Glomerular visceral epithelial cell (primary cell): ENCODE measurements at regions not wholly inside any gene's neighbourhood (a gene's known extent, or its start where the extent isn't known, plus 50 kb on each side); places are given as distances from the start of the nearest gene placed in this dataset.

ENCODE experiments used
- DNase-seq: peaks from one replicate; pipeline ENCODE4 v3.0.0-alpha.2; 2016; ENCODE audit errors: extremely low spot score

- no peak for DNase-seq
These were observed 132.5 kb upstream of the RFLNA start for GRCh38 chr12:124162151-124163110.

DNA sequence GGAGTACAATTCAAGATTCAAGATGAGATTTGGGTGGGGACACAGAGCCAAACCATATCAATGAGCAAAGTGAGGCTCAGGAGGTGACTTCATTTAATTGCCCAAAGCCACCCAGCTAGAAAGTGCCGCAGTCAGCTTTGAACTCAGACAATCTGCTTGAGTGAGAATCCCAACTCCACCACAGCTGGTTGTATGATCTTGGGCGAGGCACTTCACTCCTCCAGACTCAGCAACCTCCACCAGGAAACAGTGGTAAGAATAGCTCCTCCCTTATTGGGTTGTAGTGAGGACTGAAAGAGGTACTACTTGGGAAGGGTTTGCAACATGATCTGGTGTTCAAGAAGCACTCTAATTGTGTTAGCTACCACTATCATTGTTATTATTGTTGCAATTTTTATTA is 129.2 kb upstream of the RFLNA start:
- no peak for DNase-seq

- DNase-seq, result no peak
These were observed 127.8 kb upstream of the RFLNA start for GRCh38 chr12:124167141-124167540.

DNA sequence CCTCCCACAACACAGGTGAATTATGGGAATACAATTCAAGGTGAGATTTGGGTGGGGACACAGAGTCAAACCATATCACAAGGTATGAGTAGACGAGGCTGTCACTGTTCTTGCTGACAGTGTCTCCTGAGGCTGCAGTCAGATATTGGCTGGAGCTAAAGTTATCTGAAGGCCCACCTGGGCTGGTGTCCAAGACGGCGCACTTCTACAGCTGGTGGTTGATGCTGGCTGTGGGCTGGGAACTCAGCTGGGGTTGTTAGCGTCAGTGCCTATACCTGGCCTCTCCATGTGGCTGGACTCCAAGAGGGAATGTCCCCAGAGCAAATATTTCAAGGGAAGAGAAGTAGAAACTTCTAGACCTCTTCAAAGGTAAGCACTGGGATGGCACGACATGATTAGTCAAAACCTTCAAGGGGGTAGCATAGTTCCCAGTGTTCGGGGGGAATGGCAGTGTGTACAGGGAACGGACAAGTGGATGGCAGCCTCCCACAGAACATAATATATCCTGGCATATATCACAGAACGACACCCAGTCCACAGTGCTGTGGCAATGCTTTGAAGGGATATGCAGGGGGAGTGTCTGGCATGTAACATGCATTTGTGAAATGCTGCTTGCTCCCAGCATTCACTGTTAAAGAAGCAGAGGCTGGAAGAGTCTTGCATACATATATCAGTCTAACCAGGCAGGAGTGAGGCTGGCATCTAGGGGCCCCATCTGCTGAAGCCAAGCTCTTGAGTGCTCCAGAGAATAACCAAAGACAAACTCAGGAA is 126.7 kb upstream of the RFLNA start:
- no peak for DNase-seq

DNA sequence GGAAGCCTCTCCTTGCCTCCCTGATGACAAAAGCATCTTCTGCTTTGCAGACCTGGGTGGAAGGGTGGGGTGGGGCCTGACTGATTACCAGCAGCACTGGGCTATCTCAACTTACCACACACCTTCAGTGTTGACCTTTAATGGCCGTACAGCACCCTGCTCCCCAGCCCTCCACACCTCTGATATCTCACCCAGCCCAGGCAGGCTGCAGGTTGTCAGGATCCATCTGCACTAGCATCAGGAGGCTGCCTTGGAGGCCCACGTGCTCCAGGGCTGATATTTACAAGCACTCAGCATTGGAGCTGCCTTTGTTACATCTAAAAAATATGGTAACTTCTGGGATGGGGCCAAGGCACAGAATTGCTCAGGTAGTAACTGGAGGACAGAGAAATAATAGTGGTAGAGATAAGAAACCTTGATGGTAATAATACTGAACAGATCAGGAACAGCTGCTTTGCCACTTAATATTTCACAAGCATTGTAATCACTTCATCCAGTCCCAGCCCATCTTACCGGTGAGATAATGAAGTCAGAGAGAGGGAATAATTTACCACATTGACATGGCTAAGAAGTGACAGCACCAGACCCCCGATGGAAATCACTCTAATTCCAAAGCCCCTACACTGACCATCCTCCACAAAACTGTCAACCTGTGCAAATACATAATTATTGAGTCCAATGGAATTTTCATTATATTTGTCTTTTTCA is 125.2 kb upstream of the RFLNA start:
- DNase-seq, result no peak

DNA sequence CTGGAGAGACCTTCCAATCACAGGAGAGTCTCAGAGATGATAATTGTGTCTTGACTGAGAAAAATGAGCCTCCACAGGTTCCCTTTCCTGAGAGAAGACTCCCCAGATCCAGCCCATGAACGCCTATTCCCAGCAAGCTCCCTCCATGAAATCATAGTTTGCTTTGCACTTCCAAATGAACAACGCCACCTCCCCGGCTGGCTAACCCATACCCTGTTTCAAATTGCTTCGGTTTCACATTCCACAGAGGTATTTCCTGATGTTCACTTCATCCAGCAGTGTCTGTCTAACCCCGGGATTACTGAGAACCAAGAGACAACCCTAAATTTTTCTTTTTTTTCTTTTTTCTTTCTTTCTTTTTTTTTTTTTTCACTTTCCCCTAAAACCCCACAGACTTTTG is 124.1 kb upstream of the RFLNA start:
- peak; percentile 32 for DNase-seq

DNA sequence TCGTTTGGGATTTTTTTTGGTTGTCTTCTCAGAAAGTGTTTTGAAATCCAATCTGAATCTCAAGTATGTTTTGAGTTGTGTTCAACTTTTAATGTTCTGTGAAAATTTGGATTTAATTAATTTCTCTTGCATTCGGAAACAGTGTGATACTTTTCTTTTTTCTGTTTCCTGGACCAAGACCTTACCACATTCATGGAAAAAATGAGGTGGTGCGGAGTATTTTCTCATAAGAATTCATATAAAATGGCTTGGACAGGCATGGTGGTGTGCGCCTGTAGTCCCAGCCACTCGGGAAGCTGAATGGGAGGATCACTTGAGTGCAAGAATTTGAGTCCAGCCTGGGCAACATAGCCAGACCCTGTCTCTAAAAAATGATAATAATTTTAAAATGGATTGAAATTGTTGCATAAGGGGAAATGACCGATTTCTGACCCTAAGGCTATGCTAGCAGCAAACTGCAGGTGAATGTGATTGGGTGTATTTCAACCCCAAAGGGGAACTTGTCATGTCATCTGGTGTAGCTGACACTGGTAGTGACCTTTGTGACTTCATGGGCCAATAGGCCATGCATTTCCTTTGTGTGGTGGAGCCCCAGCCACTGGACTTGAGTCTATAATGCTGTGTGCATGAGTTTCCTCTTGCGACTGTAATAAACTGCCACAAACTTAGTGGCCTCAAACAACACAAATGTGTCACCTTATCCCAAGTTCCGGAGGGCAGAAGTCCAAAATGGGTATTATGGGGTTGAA is 123.5 kb upstream of the RFLNA start:
- DNase-seq, result no peak

DNA sequence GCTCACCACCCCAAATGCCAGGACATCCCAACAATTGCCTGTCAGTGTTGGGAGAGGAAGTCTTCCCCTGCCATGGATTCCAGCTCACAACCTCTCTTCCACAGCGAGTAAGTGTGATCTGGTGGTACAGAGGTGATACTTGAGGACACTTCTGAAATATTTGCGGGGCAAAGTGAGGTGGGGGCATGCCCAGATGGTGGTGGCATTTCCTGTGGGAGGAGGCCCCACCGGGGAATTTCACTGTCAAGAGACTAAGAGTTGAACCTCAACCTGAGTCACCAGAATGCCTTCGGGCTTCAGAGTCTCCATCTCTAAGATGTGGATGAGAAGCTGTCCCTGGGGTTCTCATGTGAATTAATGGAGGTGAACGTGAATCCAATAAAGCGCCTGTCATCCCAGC is 122.3 kb upstream of the RFLNA start:
- DNase-seq, result peak; percentile 91

- DNase-seq, result no peak
These were observed 121.2 kb upstream of the RFLNA start for GRCh38 chr12:124173692-124174091.

GRCh38 chr12:124174451-124175348 is 120.2 kb upstream of the RFLNA start:
- peak; percentile 97 for DNase-seq

- no peak for DNase-seq
These were observed 119.2 kb upstream of the RFLNA start for GRCh38 chr12:124175704-124176103.

GRCh38 chr12:124177276-124177950 is 117.5 kb upstream of the RFLNA start:
- no peak for DNase-seq

GRCh38 chr12:124177951-124178316 is 117.0 kb upstream of the RFLNA start:
- no peak for DNase-seq

DNA sequence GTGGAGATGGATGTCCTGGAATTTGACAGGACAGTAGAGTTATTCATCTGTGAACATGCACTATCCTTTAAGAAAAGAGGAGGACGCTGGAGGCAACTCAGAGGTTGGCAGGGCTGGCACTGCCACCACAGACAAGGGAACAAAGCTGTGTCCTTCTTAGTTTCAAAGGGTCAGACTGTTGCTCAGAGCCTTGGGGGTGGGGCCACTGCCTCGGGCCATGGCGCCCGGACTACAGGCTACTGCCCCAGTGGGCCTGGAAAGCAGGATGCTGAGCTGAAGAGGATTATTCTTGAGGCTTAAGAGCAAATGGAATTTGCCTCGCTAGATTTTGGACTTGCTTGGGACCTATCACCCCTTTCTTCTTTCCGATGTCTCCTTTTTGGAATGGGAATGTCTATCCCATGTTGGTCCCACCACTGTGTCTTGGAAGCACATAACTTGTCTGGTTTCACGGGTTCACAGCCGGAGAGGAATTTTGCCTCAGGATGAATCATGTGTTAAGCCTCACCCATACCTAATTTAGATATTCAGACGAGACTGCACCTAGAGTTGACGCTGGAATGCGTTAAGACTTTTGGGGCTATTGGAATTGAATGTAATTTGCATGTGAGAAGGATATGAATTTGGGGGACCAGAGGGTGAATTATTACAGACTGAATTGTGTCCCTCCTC is 114.8 kb upstream of the RFLNA start:
- peak; percentile 40 for DNase-seq

DNA sequence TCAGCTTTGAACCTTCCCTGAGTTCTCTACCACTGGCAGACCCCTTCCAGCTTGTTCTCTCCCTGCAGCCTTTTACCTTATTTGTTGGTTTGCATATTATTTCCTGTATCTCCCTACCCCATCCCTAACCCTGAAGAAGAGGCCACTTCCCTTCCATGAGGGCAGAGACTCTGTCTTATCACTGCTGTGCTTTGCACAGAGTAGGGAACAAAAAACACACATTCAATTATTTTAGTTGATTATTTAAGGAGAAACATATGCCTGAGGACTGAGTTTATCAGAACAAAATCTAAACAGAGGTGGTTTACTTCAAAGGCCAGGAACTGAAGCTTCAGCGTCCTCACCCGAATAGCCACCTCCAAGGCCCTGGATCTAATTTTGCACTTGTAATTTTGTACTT is 111.7 kb upstream of the RFLNA start:
- DNase-seq, result no peak

- no peak for DNase-seq
These were observed 110.4 kb upstream of the RFLNA start for GRCh38 chr12:124184456-124184855.

GRCh38 chr12:124185971-124186686 is 108.8 kb upstream of the RFLNA start:
- no peak for DNase-seq

- no peak for DNase-seq
These were observed 106.8 kb upstream of the RFLNA start for GRCh38 chr12:124188084-124188483.
